NT2/D1 (cell line): ENCODE measurements at regions not wholly inside any gene's neighbourhood (a gene's known extent, or its start where the extent isn't known, plus 50 kb on each side); places are given as distances from the start of the nearest gene placed in this dataset.

Experiments
- SUZ12 ChIP-seq: IDR thresholded peaks from 2 replicates; pipeline ENCODE4 v1.6.1; 2011; ENCODE audit not compliant: insufficient read length, insufficient read depth; ENCODE audit errors: extremely low read depth
- YY1 ChIP-seq: IDR thresholded peaks from 2 replicates; pipeline ENCODE4 v1.6.1; 2011; ENCODE audit not compliant: insufficient read length, insufficient read depth

DNA sequence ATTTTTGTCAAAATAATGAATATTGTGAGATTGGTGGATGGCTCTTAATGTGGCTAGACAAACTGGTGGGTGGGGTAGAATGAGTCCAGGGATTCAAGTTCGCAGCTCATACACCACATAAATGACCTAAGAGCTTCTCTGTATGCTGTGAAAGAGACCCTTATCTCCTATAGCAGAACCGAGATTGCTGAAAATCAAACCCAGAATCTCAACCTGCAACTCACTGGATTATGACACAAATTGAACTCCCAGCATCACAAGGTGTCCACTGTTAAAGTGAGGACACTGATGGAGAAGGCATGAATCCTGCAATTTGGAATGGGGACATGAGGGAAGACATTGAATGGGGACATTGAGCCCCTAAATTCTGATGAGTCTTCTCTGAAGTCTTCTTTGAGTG is 51.3 kb upstream of the CNKSR3 start:
- TF ChIP-seq SUZ12 = no peak
- TF ChIP-seq YY1 = no peak
